Activated CD8-positive, alpha-beta memory T cell treated with anti-CD3 and anti-CD28 coated beads for 36 hours (primary cell): ENCODE measurements at regions not wholly inside any gene's neighbourhood (a gene's known extent, or its start where the extent isn't known, plus 50 kb on each side); places are given as distances from the start of the nearest gene placed in this dataset.

Source experiments
- CTCF ChIA-PET: fragments of 350-600 bp; sonication (Branson Sonifier 250); formaldehyde crosslinking; loops from one replicate; lab custom pipeline; 2021; ENCODE audit warnings: antibody characterized with exemption; lab: Charles Lee
- POLR2A ChIA-PET: fragments of 350-600 bp; sonication (Branson Sonifier 250); formaldehyde crosslinking; loops from one replicate; lab custom pipeline; 2021; ENCODE audit warnings: antibody characterized with exemption; lab: Charles Lee

DNA sequence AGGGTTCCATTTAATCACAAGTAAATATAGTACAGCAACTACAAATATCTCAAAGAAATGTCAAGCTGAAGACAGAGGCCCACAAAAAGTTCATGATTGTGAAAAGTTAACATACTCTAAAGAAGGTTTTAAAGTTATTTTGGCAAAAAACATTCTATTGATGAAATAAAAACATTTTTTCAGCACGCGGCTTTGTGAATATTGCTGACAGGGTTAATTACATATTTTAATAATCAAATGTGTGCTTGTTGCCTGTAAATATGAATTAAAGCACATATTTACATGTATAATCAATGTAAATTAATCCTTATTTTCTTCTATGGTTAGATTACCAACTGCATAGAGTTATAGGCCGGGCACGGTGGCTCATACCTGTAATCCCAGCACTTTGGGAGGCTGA, 328.1 kb downstream of the MZT1 start:
- ChIA-PET POLR2A (no interaction called here), CTCF (no interaction called here)

DNA sequence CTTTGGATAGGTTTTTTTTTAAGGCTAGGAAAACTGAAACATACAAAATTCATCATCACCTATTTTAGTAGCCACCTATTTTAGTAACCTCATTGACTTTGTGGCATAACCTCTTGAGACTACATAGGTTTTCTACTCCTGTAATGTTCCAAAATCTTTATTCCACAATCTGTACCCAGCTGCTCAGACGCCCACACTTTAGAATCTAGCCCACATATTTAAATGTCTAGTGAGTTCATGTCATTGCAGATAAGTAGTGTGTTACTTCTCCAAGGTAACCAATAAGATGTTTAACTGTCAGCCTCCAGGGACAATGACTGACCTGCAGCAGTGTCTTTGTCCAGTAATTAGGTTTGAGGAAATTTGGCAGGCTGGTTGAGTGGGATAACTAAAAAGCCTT, 330.2 kb downstream of the MZT1 start:
- ChIA-PET POLR2A (no interaction called here), CTCF (no interaction called here)

DNA sequence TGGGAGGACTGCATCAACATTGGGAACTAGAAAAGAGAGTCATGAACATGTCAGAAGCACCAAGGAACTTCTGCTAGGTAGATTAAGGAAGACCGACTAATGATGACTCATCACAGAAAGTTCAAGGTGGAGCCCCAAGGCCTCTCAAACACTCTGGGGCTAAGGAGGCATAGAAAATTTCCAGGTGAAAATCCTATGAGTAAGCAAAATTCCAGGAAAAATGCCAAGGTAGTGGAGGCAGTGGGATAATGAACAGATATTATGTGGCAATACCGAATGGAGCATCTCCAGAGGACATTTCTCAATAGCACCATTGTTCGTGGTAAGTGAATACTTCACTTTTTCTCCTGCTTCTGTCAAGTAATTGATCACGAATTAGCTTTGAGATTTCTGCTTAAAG, 336.5 kb downstream of the MZT1 start:
- ChIA-PET CTCF (no interaction called here), POLR2A (no interaction called here)

DNA sequence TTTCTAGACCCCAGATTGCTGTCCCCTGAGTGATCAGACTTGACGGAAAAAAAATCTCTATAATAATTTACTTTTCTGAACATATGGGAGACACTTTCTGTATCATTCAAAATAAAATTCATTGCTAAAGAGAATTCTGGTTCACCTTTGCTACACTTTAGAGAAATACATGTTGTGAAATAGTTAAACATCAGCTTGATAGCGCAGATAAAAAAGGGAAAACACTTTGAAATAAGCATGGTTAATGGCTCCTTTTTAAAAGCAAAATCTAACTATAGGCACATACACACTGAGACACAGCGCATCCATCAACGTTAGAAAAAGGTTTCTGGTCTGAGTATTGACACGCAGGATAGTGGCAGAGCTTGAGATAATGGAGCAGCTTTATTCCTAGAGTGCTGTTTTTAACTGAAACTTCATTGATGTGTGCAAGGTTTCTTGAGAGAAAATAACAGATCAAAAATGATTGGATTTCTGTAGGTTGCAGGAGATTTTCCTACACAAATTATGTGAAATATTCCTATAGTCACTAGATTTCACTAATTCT, 341.2 kb downstream of the MZT1 start:
- CTCF ChIA-PET, result no interaction called here
- POLR2A ChIA-PET, result no interaction called here

DNA sequence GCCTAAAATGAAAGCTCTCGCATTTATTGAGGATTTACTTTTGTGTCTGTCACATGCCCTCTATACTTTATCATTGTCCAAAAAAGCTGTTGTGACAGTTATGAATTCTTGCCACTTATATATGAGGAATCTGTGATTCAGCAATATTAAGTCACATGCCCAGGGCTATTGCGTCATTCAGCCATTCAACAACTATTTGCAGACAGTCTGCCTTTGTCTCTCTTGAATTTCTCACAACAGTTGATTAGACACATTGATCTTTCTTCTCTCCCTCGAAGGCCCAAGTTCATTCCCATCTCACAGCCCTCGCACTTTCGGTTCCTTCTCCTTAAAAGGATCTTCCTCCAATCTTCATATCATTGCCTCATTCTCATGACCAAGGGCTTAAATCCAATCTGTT, 342.6 kb downstream of the MZT1 start:
- CTCF ChIA-PET, result no interaction called here
- POLR2A ChIA-PET, result no interaction called here

DNA sequence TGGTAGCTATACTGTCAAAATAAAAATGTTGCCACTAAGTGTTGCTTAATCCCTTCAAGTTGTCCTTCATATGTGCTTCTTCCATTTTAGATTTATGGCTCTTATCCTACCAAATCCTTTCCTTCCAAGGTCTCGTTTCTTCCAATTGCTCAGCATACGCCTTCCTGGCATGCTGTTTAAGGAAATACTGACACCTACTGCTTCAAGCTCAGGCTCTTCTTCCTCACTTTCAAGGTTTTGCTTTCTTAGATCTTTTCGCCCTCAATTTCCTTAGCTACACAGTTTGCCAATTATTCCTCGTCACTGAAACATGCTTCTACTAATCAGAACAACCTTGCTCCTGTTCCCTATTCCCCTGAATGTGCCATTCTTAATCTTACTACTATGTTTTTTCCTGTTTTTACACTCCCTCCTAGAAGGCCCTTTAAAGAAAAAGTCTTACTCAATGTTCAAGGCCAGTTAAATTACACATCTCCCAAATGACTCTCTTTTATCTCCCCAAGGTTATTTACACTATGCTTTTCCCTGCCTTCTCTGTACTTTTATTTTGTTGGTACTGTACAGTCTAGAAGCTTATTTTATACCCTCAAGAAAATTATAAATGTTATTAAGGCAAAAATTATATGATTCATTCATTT, 343.1 kb downstream of the MZT1 start:
- ChIA-PET POLR2A (no interaction called here), CTCF (no interaction called here)

DNA sequence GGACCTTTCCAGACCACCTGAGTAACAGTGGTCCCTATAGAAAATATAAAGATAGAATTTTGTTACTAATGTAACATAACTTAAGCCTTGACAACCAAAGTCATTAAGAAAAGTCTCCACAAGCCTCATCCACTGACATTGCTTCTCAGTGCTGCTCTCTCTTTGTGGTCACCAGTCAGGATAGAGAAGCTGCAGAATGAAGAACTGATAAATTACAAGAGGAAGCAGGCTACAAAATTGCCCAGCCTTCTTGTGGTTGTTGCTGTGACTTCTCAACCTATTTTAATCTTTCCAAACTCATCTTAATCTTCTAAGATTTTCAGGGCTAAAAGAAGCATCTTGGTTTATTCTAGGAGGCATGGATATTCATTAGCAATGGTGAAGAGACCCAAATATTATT, 343.8 kb downstream of the MZT1 start:
- ChIA-PET CTCF (no interaction called here), POLR2A (no interaction called here)

DNA sequence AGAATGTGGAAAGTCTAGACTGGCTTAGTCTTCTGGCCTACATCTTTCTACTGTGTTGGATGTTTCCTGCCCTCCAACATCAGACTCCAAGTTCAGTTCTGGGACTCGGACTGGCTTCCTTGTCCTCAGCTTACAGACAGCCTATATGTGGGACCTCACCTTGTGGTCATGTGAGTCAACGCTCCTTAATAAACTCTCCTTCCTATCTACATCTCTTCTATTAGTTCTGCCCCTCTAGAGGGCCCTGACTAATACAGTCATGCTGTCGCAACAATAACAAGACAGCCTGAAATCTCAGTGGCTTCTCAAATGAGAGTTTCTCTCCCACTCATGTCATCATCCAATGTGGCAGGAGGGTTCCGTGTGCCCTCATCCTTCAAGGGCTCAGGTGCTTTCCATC, 347.8 kb downstream of the MZT1 start:
- POLR2A ChIA-PET, result no interaction called here
- CTCF ChIA-PET, result no interaction called here

DNA sequence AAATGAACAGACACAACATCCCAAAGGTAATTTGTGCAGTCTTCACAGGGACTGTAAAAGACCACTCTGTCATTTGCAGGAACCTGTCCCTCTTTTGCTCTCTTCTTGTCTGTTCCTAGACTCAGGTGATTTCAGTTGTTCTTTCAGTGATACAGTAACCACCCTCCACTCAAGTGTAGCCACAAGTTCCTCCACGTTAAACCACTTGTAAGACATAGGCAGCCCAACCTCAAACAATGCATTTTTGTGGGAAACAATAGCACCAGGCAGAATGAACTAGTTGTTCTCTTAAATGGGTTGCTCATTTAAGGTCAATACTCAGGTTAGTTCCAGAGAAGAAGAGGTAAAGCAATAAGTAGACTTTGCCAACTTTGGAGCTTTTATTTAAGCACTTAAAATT, 359.4 kb downstream of the MZT1 start:
- CTCF ChIA-PET, result no interaction called here
- POLR2A ChIA-PET, result no interaction called here

DNA sequence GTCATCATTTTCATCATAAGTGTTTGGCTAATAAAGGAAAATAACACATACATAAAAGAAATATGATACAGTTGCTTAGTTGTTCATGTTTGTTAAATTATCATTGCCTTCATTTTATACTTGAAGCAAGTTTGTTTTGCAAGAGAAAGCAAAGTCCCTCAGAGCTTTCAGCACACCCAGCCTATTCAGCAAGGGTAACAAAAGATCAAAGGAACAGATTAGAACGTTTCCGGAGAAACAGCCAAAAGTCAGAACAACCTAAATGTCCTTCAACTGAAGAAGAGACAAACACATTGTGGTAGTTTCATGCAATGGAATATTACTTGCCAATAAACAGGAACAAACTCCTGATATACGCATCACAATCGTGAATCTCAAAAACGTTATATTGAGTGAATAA, 380.7 kb downstream of the MZT1 start:
- POLR2A ChIA-PET, result no interaction called here
- CTCF ChIA-PET, result no interaction called here

DNA sequence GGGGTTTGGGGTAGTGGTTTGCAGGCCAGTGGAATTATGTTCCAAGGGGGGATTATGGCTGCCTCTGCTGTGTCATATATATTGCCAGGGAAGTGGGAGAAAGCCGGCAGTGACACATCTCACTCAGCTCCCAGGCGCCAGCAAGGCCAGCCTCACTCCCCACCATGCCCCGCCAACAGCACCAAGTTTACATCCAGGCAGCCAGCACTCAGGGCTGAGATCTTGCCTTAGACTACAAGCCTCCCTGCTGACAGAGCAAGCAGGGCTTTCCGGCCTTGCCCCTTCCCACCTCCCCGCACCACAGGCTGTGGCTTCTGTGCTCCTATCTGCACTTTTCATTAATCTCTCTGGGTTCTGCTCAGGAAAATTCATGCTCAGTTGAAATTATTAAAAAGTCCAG, 385.1 kb downstream of the MZT1 start:
- POLR2A ChIA-PET, result no interaction called here
- CTCF ChIA-PET, result no interaction called here

DNA sequence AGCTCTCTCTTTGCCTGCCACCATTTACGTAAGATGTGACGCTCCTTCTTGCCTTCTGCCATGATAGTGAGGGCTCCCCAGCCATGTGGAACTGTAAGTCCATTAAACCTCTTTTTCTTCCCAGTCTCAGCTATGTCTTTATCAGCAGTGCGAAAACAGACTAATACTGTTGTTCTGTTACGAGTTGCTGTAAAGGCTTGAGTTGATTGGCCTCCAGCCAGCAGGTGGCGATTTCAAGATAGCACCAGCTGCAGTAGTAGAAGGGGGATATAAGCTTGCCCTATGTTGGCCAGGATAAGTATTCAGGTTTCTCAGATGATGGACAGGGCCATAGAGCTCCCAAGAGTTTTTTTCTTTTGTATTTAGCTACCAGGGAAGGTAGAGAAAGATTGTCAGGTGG, 385.5 kb downstream of the MZT1 start:
- POLR2A ChIA-PET, result no interaction called here
- CTCF ChIA-PET, result no interaction called here

DNA sequence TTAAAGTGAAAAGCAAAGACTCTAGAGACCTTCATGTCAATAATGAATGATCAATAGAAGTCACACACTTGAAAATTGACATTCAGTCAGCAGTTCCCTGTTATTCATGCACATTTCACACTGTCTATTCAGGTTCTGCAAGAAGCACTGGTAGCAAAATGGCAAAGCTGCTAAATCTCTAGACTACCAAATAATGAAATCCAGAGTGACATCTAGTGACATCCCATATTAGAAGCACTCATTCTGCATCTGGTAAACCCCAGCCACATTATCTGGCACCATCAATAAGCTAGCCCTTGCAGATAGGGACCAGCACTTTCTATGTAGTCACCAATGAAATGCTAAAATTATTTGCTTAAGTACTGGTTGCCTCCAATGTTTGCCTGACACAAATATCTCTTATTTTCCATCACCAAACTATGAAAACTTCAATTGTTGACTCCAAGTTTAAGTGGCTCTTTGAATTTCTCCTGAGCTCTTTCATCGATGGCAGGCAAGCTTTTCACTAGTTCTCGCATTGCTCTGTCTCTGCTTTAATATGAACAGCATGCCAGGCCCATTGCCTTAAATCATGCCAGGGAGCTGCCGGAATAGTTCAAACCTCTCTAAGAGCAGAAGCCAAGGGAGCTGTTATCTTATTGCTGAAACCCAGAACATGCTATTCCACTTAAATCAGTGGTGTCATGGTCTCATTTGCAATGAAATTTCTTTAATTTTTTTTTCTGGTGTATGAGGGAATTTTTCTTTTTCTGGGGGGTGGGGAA, 409.9 kb downstream of the MZT1 start:
- ChIA-PET CTCF (no interaction called here), POLR2A (no interaction called here)

DNA sequence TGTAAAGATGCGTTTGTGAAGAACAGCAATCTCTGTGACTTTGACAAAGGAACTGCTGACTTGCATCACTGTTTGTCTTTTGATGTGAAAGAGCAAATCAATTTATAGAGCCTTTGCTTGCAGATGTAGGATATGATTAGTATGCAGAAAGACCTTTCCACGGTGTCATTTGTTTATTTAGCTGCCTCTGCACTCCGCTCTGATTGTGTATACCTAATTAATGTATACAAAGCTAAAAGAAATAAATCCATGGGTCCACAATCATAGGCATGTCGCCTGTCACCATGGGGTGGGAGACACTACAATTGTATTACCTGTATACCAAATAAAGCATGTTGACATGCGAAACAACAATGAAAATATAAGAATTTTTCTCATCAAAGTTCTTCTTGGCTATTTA, 410.7 kb downstream of the MZT1 start:
- CTCF ChIA-PET, result no interaction called here
- POLR2A ChIA-PET, result no interaction called here

DNA sequence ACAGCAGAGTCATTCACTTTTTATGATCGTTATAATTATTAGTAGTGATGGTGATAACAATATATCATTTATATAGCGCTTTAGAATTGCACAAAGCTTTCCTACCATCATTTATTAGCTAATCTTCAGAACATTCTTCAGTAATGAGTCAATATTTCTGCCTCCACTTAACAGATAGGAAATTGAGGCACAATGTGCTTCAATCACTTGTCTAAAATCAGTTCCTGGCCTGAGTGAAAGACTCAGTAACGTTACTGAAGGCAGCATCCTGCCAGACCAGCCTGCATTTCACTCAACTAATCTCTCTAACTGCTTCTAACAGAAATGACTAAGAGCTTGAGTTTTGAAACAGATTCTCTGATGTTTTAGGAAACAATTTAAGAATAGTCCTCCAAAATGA, 412.1 kb downstream of the MZT1 start:
- CTCF ChIA-PET, result no interaction called here
- POLR2A ChIA-PET, result no interaction called here

DNA sequence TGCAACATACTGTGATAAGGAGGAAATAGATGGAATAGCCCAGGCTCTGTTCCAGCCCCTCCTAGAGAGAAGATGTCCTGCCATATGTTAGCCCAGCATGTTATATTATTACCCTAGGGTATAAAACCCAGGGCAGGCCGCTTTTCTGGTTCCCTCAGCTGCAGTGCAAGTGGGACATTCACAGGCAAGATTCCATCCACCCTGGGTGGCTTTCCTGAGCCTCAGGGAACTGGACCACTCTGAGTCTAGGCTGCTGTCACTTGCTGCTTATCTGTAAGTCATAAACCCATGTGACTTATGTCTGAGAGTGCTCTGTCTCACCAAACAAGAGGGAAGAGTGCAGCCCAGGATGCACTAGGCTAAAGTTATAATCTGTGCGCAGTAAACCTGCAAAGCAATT, 413.2 kb downstream of the MZT1 start:
- ChIA-PET CTCF (no interaction called here), POLR2A (no interaction called here)

DNA sequence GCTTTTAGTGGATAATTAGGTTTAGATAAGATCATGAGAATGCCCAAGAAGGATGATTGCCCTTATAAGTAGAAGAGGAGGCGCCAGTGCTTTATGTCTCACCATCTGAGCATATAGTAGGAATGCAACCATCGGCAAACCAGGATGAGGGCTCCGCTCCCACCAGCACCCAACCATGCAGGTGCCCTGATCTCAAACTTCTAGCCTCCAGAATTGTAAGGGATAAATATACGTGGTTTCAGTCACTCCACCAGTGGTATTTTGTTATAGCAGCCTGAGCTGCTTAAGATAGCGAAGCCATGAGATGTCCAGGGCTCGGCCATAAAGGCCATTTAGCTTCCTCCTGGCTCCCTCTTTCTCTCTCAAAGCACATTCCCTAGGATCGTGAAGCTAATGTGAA, 413.9 kb downstream of the MZT1 start:
- CTCF ChIA-PET, result no interaction called here
- POLR2A ChIA-PET, result no interaction called here

DNA sequence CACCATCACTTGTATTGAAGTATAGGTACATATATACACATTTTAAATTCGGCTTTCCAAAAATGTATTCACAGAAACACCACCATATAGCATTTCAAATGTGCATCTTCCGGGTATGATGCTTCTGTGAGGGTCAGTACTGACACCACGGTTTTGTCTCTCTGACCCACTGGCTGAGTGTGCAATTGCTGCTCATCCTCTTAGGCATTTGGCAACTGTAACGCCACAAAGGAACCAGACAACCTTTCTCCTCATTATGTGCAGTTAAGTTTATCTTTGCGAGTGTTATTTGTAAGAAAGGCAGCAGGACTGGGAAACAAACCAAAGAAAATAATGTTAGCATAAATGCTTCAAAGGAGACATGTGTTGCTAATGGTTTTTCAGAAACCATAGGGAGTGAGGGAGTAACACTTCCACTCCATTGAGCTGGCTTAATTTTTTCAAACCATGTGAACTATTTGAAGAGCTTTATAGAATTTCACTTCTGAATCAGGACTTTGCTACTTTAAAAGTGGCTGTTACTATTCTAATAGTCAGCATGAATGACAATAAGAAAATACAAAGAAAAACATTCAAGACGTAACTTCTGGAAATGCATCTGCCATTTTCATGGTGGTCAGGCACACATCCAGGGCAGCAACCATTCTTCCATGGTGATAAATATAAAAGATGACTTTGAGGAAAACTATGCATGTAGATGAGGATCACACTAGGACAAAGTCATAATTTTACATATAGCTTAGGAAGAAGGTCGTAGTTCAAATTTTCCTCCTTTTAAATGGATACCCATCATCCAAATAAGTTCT, 423.3 kb downstream of the MZT1 start:
- ChIA-PET CTCF (no interaction called here), POLR2A (no interaction called here)

DNA sequence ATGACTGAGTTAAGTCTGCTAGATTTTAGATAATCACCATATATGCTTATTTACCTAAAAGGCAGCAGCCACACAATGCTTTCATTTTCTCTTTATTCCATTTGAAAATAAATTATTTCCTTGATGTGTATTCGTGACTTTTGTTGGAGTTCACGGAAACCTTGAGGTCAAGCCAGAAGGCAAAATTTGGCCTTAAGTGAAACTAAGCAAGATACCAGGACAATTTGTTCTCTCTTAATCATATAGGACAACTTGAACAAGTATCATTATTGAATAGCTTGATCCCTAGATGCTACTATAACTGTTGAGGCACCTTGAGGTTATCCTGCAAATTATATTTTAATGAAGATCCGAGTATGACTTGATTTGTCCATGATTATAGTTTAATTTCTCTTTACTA, 429.2 kb upstream of the DACH1 start:
- CTCF ChIA-PET, result no interaction called here
- POLR2A ChIA-PET, result no interaction called here

DNA sequence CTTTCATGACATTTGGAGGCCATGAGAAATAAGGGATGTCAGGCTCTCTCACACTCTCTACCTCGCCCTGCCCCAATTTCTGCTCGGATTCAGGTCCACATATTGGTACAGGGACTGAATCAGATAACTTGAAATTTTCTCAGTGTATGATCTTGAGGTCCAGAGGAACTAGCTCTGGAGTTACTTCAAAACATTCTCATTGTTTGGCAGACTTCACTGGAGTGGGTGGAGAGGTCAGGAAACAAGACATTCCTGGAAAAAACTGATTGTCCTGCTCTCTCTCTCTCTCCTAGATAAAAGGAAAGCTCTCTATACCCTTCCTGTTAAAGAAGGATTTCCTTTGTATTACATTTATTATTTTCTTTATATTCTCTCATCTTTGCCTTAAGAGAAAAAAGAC, 428.1 kb upstream of the DACH1 start:
- ChIA-PET POLR2A (no interaction called here), CTCF (no interaction called here)

DNA sequence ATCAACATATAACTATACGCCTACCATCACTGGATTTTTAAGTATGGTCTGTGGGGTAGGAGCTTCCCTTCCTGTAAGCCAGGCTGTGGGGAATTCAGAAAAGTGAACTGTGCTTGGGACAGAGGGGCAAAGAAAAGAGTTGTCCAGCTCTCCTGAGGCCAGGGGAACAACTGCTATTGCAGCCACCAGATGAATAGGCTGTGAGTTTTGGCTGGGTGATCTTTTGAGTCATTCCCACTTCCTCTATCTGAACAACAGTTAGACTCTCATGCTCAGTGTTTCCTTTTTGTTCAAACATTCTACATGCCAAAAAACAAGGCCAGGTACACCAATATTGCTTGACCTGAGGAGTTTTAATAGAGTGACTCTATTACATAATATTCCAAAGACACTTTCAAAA, 426.2 kb upstream of the DACH1 start:
- POLR2A ChIA-PET, result no interaction called here
- CTCF ChIA-PET, result no interaction called here
